ENCODE measurements at regions not wholly inside any gene's neighbourhood (a gene's known extent, or its start where the extent isn't known, plus 50 kb on each side); places are given as distances from the start of the nearest gene placed in this dataset.

GRCh38 chr9:103928442-103928841, 165.7 kb upstream of the SMC2 start:
- TF ChIP-seq CTCF (conservative IDR thresholded peaks at IDR 0.05; ENCODE audit: low read depth, low read length), result no peak
- TF ChIP-seq EZH2phosphoT487 (IDR thresholded peaks at IDR 0.05; ENCODE audit: borderline replicate concordance, low read length), result no peak
- TF ChIP-seq EZH2 (IDR thresholded peaks at IDR 0.05; ENCODE audit: low read length, unreplicated experiment), result no peak
